Upper lobe of left lung (tissue), 6 donors: ENCODE measurements at regions not wholly inside any gene's neighbourhood (a gene's known extent, or its start where the extent isn't known, plus 50 kb on each side); places are given as distances from the start of the nearest gene placed in this dataset.

Experiments used
- ATAC-seq, 2 donors: fragments of 200-7000 bp; cut with Tn5 transposase; one replicate each; pipeline ENCODE4 v1.9.1; 2022; ENCODE audit warnings: mild to moderate bottlenecking in 2 of 2, moderate library complexity in 2 of 2; ENCODE audit not compliant: low FRiP score in 2 of 2
- DNase-seq, 2 donors: peaks; one replicate each; pipeline ENCODE4 v3.0.0-alpha.2; 2019 to 2020
- H3K27ac ChIP-seq, 4 donors: fragments of 200-600 bp; sonication (generic); one replicate each; pipeline ENCODE4 v1.5.1; 2016 to 2019
- H3K27me3 ChIP-seq, 4 donors: fragments of 200-600 bp; sonication (generic); one replicate each; pipeline ENCODE4 v1.5.1; 2017 to 2019
- H3K36me3 ChIP-seq, 4 donors: fragments of 200-600 bp; sonication (generic); one replicate each; pipeline ENCODE4 v1.5.1; 2016 to 2019
- H3K4me1 ChIP-seq, 4 donors: fragments of 200-600 bp; sonication (generic); one replicate each; pipeline ENCODE4 v1.5.1; 2018 to 2019
- H3K4me3 ChIP-seq, 4 donors: fragments of 200-600 bp; sonication (generic); one replicate each; pipeline ENCODE4 v1.5.1; 2017 to 2019; ENCODE audit warnings: mild to moderate bottlenecking in 2 of 4, moderate library complexity in 1 of 4
- H3K9me3 ChIP-seq, 4 donors: fragments of 200-600 bp; sonication (generic); one replicate each; pipeline ENCODE4 v1.5.1; 2018 to 2019
- CTCF ChIP-seq, 6 experiments: fragments of 450-650 bp in 4 of 6; fragments of 200-600 bp in 2 of 6; sonication (generic) in 2 of 6; IDR thresholded peaks; one replicate each; pipeline ENCODE4 v1.5.1; 2016 to 2019; ENCODE audit warnings: antibody characterized with exemption in 6 of 6
- EP300 ChIP-seq, 4 donors: sonication (generic); formaldehyde crosslinking; IDR thresholded peaks; one replicate each; pipeline ENCODE4 v1.5.1; 2017; ENCODE audit warnings: antibody characterized with exemption in 4 of 4, control low read depth in 2 of 4
- POLR2A ChIP-seq, 4 donors: fragments of 450-650 bp; IDR thresholded peaks; one replicate each; pipeline ENCODE4 v1.5.1; 2016 to 2017; ENCODE audit warnings: antibody characterized with exemption in 4 of 4, mild to moderate bottlenecking in 2 of 4
- POLR2AphosphoS5 ChIP-seq, 2 donors: sonication (generic); formaldehyde crosslinking; IDR thresholded peaks; one replicate each; pipeline ENCODE4 v1.5.1; 2017; ENCODE audit warnings: antibody characterized with exemption in 2 of 2
- WGBS, 2 donors: methylation state at CpG; one replicate each; pipeline ENCODE4 v1.1.5; 2017 to 2018; 5-methylcytosine and 5-hydroxymethylcytosine counted together
- donor health status: DM: no; HTN: no; CAD: no; lungs with moderate emphysema.
- donor health status: DM: no; HTN: yes; CAD: no; lungs with severe emphysema.

- DNase-seq, result no peak
- Histone ChIP-seq H3K4me3 (no peak overlapping the region), H3K36me3 (no peaks in the 10 kb centered on the region), H3K4me1 (no peaks in the 10 kb centered on the region), H3K9me3 (no peaks in the 10 kb centered on the region), H3K27me3 (no peaks in the 10 kb centered on the region), H3K27ac (no peak overlapping the region)
- no peak for ATAC-seq
- WGBS, 2 donors, result 47 to 59% methylated on average over 5 of the region's 5 CpGs
- TF ChIP-seq EP300 (IDR thresholded peaks at IDR 0.05), result no peak
- no peak for TF ChIP-seq CTCF (IDR thresholded peaks at IDR 0.05)
- TF ChIP-seq POLR2A (IDR thresholded peaks at IDR 0.05), result no peak
- TF ChIP-seq POLR2AphosphoS5 (IDR thresholded peaks at IDR 0.05), result no peak
Observed at GRCh38 chr6:71745525-71745924, 140.8 kb upstream of the RIMS1 start.

DNA sequence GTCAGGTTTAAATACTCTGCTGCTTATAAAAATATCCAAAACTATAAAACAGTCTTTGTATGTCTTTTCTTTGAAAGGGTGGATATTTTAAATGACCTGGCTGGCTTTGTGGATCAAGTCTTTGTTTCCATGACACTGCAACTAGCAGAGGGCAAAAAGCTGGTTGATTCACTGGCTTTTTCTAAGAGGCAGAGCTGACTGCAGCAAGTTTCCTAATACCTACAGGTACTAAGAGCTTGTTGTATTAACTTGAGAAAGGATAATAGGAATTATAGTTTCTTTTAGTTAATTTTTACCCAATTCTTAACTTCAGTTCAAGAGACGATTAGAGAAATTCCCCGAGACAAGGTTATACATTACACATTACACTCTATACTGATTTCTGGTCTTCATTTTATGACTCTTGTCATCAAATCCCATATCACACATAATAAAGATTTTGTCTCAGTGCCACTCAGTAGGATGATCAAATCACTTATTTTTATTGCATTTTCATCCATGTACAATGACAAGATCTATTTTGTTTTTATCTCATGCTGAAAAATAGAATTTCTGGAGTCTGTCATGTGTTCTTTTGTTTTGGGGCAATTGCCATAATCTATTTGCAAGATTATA lies 120.1 kb upstream of the RIMS1 start:
- H3K36me3 ChIP-seq, result no peaks in the 10 kb centered on the region
- H3K4me3 ChIP-seq, result no peak overlapping the region
- no peak for ATAC-seq
- no peak for DNase-seq
- H3K27me3 ChIP-seq, result no peaks in the 10 kb centered on the region
- no peaks in the 10 kb centered on the region for H3K4me1 ChIP-seq
- no peaks in the 10 kb centered on the region for H3K9me3 ChIP-seq
- TF ChIP-seq POLR2AphosphoS5 (IDR thresholded peaks at IDR 0.05), result no peak
- no peak for TF ChIP-seq POLR2A (IDR thresholded peaks at IDR 0.05)
- TF ChIP-seq EP300 (IDR thresholded peaks at IDR 0.05), result no peak
- no peak for TF ChIP-seq CTCF (IDR thresholded peaks at IDR 0.05)
- H3K27ac ChIP-seq, result no peak overlapping the region
- WGBS, 2 donors, result 72 to 86% methylated on average over 2 of the region's 2 CpGs

DNA sequence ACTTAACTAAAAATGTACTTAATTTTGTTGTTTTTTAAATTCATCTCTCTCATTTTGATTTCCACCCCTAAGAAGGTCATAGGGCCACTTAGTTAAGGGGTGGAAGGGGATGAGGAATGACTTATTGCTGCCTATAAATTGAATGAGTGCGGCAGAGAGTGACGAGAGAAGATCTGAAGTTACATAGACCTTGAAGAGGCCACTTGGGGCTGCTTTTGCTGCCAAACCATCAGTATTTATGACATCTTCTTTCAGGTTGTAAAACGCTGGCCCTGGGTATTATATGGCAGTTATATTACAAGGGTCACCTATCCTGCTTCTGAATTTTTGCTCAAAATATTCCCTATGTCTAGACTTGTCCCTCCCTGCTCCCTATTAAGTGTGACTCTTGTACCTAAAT lies 119.6 kb upstream of the RIMS1 start:
- no peak for ATAC-seq
- no peaks in the 10 kb centered on the region for H3K9me3 ChIP-seq
- no peaks in the 10 kb centered on the region for H3K4me1 ChIP-seq
- TF ChIP-seq EP300 (IDR thresholded peaks at IDR 0.05) (no peak), POLR2A (IDR thresholded peaks at IDR 0.05) (no peak), CTCF (IDR thresholded peaks at IDR 0.05) (no peak), POLR2AphosphoS5 (IDR thresholded peaks at IDR 0.05) (no peak)
- DNase-seq, result no peak
- H3K27ac ChIP-seq, result no peak overlapping the region
- 41 to 47% methylated on average over 3 of the region's 3 CpGs for WGBS, 2 donors
- no peak overlapping the region for H3K4me3 ChIP-seq
- no peaks in the 10 kb centered on the region for H3K36me3 ChIP-seq
- H3K27me3 ChIP-seq, result no peaks in the 10 kb centered on the region

- no peak overlapping the region for H3K4me3 ChIP-seq
- 14 to 32% methylated on average over 1 of the region's 1 CpG for WGBS, 2 donors
- H3K9me3 ChIP-seq, result no peaks in the 10 kb centered on the region
- H3K36me3 ChIP-seq, result no peaks in the 10 kb centered on the region
- no peak overlapping the region for H3K27ac ChIP-seq
- TF ChIP-seq POLR2A (IDR thresholded peaks at IDR 0.05) (no peak), EP300 (IDR thresholded peaks at IDR 0.05) (no peak), POLR2AphosphoS5 (IDR thresholded peaks at IDR 0.05) (no peak), CTCF (IDR thresholded peaks at IDR 0.05) (no peak)
- ATAC-seq, result no peak
- no peaks in the 10 kb centered on the region for H3K4me1 ChIP-seq
- no peaks in the 10 kb centered on the region for H3K27me3 ChIP-seq
- no peak for DNase-seq
Observed at GRCh38 chr6:71768356-71768755, 118.0 kb upstream of the RIMS1 start.

GRCh38 chr6:71808865-71809264 lies 77.5 kb upstream of the RIMS1 start:
- ATAC-seq, result no peak
- 90 to 91% methylated on average over 1 of the region's 1 CpG for WGBS, 2 donors

More at GRCh38 chr6:71808865-71809264, 77.5 kb upstream of the RIMS1 start:
- Histone ChIP-seq H3K9me3 (peaks cover 16 to 28% (median 19%) of the 10 kb centered on the region in 4 donors), H3K4me3 (no peak overlapping the region), H3K27ac (no peak overlapping the region), H3K27me3 (no peaks in the 10 kb centered on the region), H3K36me3 (no peaks in the 10 kb centered on the region), H3K4me1 (no peaks in the 10 kb centered on the region)
- no peak for TF ChIP-seq EP300 (IDR thresholded peaks at IDR 0.05)
- no peak for TF ChIP-seq POLR2A (IDR thresholded peaks at IDR 0.05)
- TF ChIP-seq CTCF (IDR thresholded peaks at IDR 0.05), result no peak
- TF ChIP-seq POLR2AphosphoS5 (IDR thresholded peaks at IDR 0.05), result no peak
- DNase-seq, result no peak
